DOHH2 (cell line): ENCODE measurements at regions not wholly inside any gene's neighbourhood (a gene's known extent, or its start where the extent isn't known, plus 50 kb on each side); places are given as distances from the start of the nearest gene placed in this dataset.

ENCODE experiments used
- H3F3A ChIP-seq: fragments of 200-600 bp; sonication (generic), shearing (Covaris generic); 2 replicates; pipeline ENCODE4 v1.6.0; 2016; ENCODE audit warnings: antibody characterized with exemption, mild to moderate bottlenecking; ENCODE audit not compliant: control insufficient read depth, insufficient read depth
- H3K27ac ChIP-seq: fragments of 200-600 bp; sonication (generic); 2 replicates; pipeline ENCODE4 v1.5.1; 2014; ENCODE audit warnings: low read depth, mild to moderate bottlenecking, low read length, moderate library complexity
- H3K27me3 ChIP-seq: fragments of 200-600 bp; sonication (generic); 2 replicates; pipeline ENCODE4 v1.6.1; 2014; ENCODE audit warnings: mild to moderate bottlenecking, low read length, mixed read lengths; ENCODE audit not compliant: control insufficient read depth
- H3K36me3 ChIP-seq: fragments of 200-600 bp; sonication (generic); 2 replicates; pipeline ENCODE4 v1.6.1; 2014; ENCODE audit warnings: mild to moderate bottlenecking, low read length, moderate library complexity, mixed read lengths; ENCODE audit not compliant: control insufficient read depth
- H3K4me1 ChIP-seq: fragments of 200-600 bp; sonication (generic); 2 replicates; pipeline ENCODE4 v1.6.1; 2014; ENCODE audit warnings: mild to moderate bottlenecking, low read length, mixed read lengths; ENCODE audit not compliant: control insufficient read depth
- H3K4me2 ChIP-seq: fragments of 200-600 bp; sonication (generic); 2 replicates; pipeline ENCODE4 v1.6.0; 2014; ENCODE audit warnings: mild to moderate bottlenecking, low read length, moderate library complexity
- H3K4me3 ChIP-seq: fragments of 200-600 bp; sonication (generic); 2 replicates; pipeline ENCODE4 v1.5.1; 2014; ENCODE audit warnings: mild to moderate bottlenecking, low read length, mixed read lengths
- H3K79me2 ChIP-seq: fragments of 200-600 bp; sonication (generic); 2 replicates; pipeline ENCODE4 v1.6.1; 2014; ENCODE audit warnings: mild to moderate bottlenecking, low read length, mixed read lengths; ENCODE audit not compliant: control insufficient read depth
- H3K9me2 ChIP-seq: fragments of 200-600 bp; sonication (generic); replicated peaks from 2 replicates; pipeline ENCODE4 v1.6.1; 2014; ENCODE audit warnings: mild to moderate bottlenecking, low read length, mixed read lengths; ENCODE audit not compliant: control insufficient read depth
- H3K9me3 ChIP-seq: fragments of 200-600 bp; sonication (generic); 2 replicates; pipeline ENCODE4 v1.6.1; 2014; ENCODE audit warnings: antibody characterized with exemption, low read length, mixed read lengths; ENCODE audit not compliant: control insufficient read depth, insufficient read depth
- H4K20me1 ChIP-seq: fragments of 200-600 bp; sonication (generic); 2 replicates; pipeline ENCODE4 v1.6.0; 2014; ENCODE audit warnings: low read depth, mild to moderate bottlenecking, antibody characterized with exemption, low read length, moderate library complexity; ENCODE audit not compliant: control insufficient read depth, insufficient read depth
- EZH2phosphoT487 ChIP-seq: fragments of 200-600 bp; sonication (generic); IDR thresholded peaks from 2 replicates; pipeline ENCODE4 v1.6.1; 2017; ENCODE audit warnings: borderline replicate concordance, mild to moderate bottlenecking, antibody characterized with exemption, low read length, moderate library complexity, mixed read lengths
- TF ChIP-seq, protein P1 (sequence below): fragments of 200-600 bp; sonication (generic); IDR thresholded peaks from one replicate; pipeline ENCODE4 v1.5.1; 2014; ENCODE audit warnings: antibody characterized with exemption, mild to moderate bottlenecking, low read depth, low read length; ENCODE audit not compliant: poor library complexity, severe bottlenecking

DNA sequence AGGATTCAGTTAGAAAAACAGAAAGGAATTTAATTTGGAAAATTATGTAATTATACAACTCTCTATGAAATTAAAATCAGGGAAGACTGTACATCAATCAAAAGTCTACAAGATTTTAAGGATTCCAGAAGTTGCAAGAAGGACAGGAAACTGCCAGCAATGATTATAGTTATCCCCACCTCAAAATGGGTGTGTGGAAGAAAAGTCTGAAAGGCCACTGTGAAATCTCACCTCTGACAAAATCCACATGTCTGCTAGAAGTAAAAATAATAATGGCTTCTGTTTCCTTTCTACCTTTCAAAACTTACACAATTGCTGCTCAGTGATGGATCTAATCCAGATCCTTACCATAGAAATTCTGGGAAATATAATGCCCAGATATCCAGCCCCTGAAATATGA, 708.1 kb upstream of the ADGRL4 start:
- Histone ChIP-seq H4K20me1 (no peaks in the 10 kb centered on the region), H3K4me2 (no peak overlapping the region), H3K9me3 (peaks cover 16% of the 10 kb centered on the region), H3K4me1 (peaks cover 31% of the 10 kb centered on the region), H3K4me3 (no peak overlapping the region), H3F3A (peaks cover 3% of the 10 kb centered on the region; the same call in 1 of the 2 replicates), H3K27me3 (no peaks in the 10 kb centered on the region), H3K9me2 (no peaks in the 10 kb centered on the region), H3K27ac (no peak overlapping the region), H3K79me2 (no peaks in the 10 kb centered on the region), H3K36me3 (no peaks in the 10 kb centered on the region)
- TF ChIP-seq EZH2phosphoT487, result no peak
- TF ChIP-seq, protein P1, sequence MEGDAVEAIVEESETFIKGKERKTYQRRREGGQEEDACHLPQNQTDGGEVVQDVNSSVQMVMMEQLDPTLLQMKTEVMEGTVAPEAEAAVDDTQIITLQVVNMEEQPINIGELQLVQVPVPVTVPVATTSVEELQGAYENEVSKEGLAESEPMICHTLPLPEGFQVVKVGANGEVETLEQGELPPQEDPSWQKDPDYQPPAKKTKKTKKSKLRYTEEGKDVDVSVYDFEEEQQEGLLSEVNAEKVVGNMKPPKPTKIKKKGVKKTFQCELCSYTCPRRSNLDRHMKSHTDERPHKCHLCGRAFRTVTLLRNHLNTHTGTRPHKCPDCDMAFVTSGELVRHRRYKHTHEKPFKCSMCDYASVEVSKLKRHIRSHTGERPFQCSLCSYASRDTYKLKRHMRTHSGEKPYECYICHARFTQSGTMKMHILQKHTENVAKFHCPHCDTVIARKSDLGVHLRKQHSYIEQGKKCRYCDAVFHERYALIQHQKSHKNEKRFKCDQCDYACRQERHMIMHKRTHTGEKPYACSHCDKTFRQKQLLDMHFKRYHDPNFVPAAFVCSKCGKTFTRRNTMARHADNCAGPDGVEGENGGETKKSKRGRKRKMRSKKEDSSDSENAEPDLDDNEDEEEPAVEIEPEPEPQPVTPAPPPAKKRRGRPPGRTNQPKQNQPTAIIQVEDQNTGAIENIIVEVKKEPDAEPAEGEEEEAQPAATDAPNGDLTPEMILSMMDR, result no peak

DNA sequence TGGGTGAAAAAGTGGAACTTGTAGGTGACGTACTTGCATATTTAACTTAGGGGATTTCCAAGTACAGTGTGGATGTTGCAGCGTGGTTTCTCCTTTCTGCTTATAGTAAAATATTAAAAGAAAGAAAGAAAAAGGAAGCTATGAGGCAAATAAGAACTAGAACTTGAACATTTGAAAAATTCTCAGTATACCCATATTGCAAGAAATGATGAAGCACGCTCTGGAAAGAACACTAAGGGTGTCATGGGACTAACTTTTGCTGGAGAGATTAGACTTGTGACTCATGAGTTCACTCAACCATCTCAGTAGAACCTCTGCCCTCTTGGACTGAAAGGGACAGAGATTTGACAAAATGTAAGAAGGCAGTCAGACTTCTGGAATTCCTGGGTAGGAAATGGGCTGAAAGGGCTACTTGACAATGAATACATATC, 704.5 kb upstream of the ADGRL4 start:
- peak overlapping the region; percentile 48 for H3K4me3 ChIP-seq
- H3K4me1 ChIP-seq, result peaks cover 60% of the 10 kb centered on the region
- no peaks in the 10 kb centered on the region; the same call in 1 of the 2 replicates for H3K36me3 ChIP-seq
- peaks cover 3% of the 10 kb centered on the region; the same call in 1 of the 2 replicates for H3F3A ChIP-seq
- H3K27me3 ChIP-seq, result no peaks in the 10 kb centered on the region
- no peaks in the 10 kb centered on the region for H3K79me2 ChIP-seq
- H3K4me2 ChIP-seq, result peak overlapping the region; percentile 54
- H4K20me1 ChIP-seq, result no peaks in the 10 kb centered on the region
- TF ChIP-seq EZH2phosphoT487, result no peak
- TF ChIP-seq, protein P1, result no peak
- no peaks in the 10 kb centered on the region for H3K9me3 ChIP-seq
- peak overlapping the region; percentile 83 for H3K27ac ChIP-seq
- H3K9me2 ChIP-seq, result no peaks in the 10 kb centered on the region

DNA sequence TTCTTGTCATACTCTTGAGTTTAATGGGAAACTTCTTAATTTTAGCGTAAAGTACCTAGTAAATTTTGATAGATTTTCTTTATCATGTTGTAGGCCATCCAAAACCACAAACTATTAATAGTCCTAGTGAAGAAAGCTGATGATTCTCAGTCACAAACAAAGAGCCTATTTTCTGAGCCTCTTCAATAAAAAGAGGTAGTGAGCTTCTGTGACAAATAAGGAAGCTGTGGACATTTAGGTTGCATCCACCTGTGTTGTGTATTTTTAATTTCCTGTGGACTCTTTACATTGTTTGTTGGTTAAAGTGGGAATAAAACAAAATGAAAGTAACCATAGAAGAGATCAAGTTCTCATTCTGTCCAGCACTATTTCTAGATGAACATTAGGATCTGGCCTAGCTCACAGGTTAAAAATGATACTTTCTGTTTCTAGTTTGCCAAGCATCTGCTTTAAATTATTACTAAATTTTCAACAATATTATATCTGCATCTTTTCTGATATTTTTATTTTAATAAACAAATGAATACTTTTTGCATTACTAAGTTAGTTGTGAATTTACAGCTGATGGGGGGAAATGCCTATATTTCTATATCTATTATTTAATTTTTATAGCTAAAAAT, 702.2 kb upstream of the ADGRL4 start:
- H3K27me3 ChIP-seq, result no peaks in the 10 kb centered on the region
- no peaks in the 10 kb centered on the region for H4K20me1 ChIP-seq
- H3K9me3 ChIP-seq, result 0 out of 2 replicates have a peak, but pooled peaks cover 5% of the 10 kb centered on the region
- peaks cover 63% of the 10 kb centered on the region for H3K4me1 ChIP-seq
- no peaks in the 10 kb centered on the region; the same call in 1 of the 2 replicates for H3K36me3 ChIP-seq
- H3K27ac ChIP-seq, result peak overlapping the region; percentile 83
- no peaks in the 10 kb centered on the region for H3K9me2 ChIP-seq
- TF ChIP-seq, protein P1, result no peak
- no peak for TF ChIP-seq EZH2phosphoT487
- peak overlapping the region; percentile 17; the same call in 1 of the 2 replicates for H3K4me3 ChIP-seq
- H3K79me2 ChIP-seq, result no peaks in the 10 kb centered on the region
- H3F3A ChIP-seq, result peaks cover 3% of the 10 kb centered on the region; the same call in 1 of the 2 replicates
- peak overlapping the region; percentile 47 for H3K4me2 ChIP-seq
